Hepatocyte (in vitro differentiated cells): ENCODE measurements at regions not wholly inside any gene's neighbourhood (a gene's known extent, or its start where the extent isn't known, plus 50 kb on each side); places are given as distances from the start of the nearest gene placed in this dataset.
"Not testable (repeated sequence)": the region's sequence is repeated elsewhere in the genome, so short reads cannot be mapped to it uniquely, and the experiment has no call there.

Source experiments
- DNase-seq: peaks from one replicate; pipeline ENCODE4 v3.0.0-alpha.2; 2016; ENCODE audit warnings: low spot score
- H2AFZ ChIP-seq: fragments of 200-600 bp; sonication (generic); 2 replicates; pipeline ENCODE4 v1.6.0; 2016; ENCODE audit warnings: antibody characterized with exemption, mild to moderate bottlenecking
- H3K27ac ChIP-seq: fragments of 200-600 bp; sonication (generic); 2 replicates; pipeline ENCODE4 v1.5.1; 2016; ENCODE audit warnings: mild to moderate bottlenecking
- H3K27me3 ChIP-seq: fragments of 200-600 bp; sonication (generic); 2 replicates; pipeline ENCODE4 v1.6.1; 2016
- H3K36me3 ChIP-seq: fragments of 200-600 bp; sonication (generic); replicated peaks from 2 replicates; pipeline ENCODE4 v1.5.1; 2016; ENCODE audit warnings: low read depth; ENCODE audit not compliant: insufficient read depth
- H3K4me1 ChIP-seq: fragments of 200-600 bp; sonication (generic); 2 replicates; pipeline ENCODE4 v1.5.1; 2016; ENCODE audit warnings: mild to moderate bottlenecking, moderate library complexity; ENCODE audit not compliant: insufficient read depth
- H3K4me2 ChIP-seq: fragments of 200-600 bp; sonication (generic); 2 replicates; pipeline ENCODE4 v1.6.0; 2016
- H3K4me3 ChIP-seq: fragments of 200-600 bp; sonication (generic); 2 replicates; pipeline ENCODE4 v1.5.1; 2016; ENCODE audit warnings: mild to moderate bottlenecking
- H3K79me2 ChIP-seq: fragments of 200-600 bp; sonication (generic); 2 replicates; pipeline ENCODE4 v1.6.0; 2017; ENCODE audit warnings: mild to moderate bottlenecking
- H3K9me2 ChIP-seq: fragments of 200-600 bp; sonication (generic); replicated peaks from 2 replicates; pipeline ENCODE4 v1.6.0; 2017; ENCODE audit warnings: mild to moderate bottlenecking; ENCODE audit not compliant: insufficient read depth
- H3K9me3 ChIP-seq: fragments of 200-600 bp; sonication (generic); 2 replicates; pipeline ENCODE4 v1.5.1; 2016; ENCODE audit warnings: low read depth, mild to moderate bottlenecking
- H4K20me1 ChIP-seq: fragments of 200-600 bp; sonication (generic); 2 replicates; pipeline ENCODE4 v1.6.0; 2016; ENCODE audit warnings: mild to moderate bottlenecking; ENCODE audit not compliant: insufficient read depth, poor library complexity, severe bottlenecking
- CTCF ChIP-seq: fragments of 200-600 bp; sonication (generic); IDR thresholded peaks from 2 replicates; pipeline ENCODE4 v1.5.1; 2016; ENCODE audit warnings: antibody characterized with exemption, mild to moderate bottlenecking; ENCODE audit not compliant: poor library complexity
- EZH2 ChIP-seq: fragments of 200-600 bp; sonication (generic); IDR thresholded peaks from 2 replicates; pipeline ENCODE4 v1.6.1; 2016; ENCODE audit warnings: antibody characterized with exemption, mild to moderate bottlenecking, borderline replicate concordance
- EZH2phosphoT487 ChIP-seq: fragments of 200-600 bp; sonication (generic); IDR thresholded peaks from one replicate; pipeline ENCODE4 v1.6.1; 2018; ENCODE audit warnings: antibody characterized with exemption, mild to moderate bottlenecking, low read depth, moderate library complexity; ENCODE audit not compliant: unreplicated experiment, severe bottlenecking
- WGBS: methylation state at CpG from one replicate; pipeline ENCODE4 v1.1.6; 2016; ENCODE audit warnings: low lambda C conversion rate; ENCODE audit errors: missing lambda C conversion rate; 5-methylcytosine and 5-hydroxymethylcytosine counted together

DNA sequence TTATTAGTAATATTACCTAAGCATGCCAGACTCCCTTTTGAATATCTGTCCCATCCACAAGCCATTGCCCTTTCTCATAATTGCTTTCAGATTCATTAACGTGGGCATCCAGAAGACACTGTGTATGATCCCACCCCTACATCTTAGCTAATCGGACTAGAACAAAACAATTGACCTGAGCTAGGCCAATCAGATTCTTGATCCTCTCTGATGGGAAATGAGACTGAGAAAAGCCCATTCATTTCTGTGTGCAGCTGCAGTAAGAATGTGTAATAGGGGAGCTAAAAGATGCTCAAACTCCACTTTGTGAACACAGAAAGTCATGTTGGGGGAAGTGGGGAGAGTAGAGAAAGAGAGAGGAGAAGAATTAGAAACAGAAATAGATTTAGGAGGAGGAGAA is 281.7 kb upstream of the G2E3 start:
- 70% methylated on average over 2 of the region's 2 CpGs for WGBS
- Histone ChIP-seq H3K27me3 (peaks cover 6% of the 10 kb centered on the region), H2AFZ (no peak overlapping the region), H3K36me3 (no peaks in the 10 kb centered on the region), H3K79me2 (no peaks in the 10 kb centered on the region), H3K9me3 (no peaks in the 10 kb centered on the region), H3K9me2 (no peaks in the 10 kb centered on the region), H3K27ac (no peak overlapping the region), H4K20me1 (no peaks in the 10 kb centered on the region), H3K4me1 (no peaks in the 10 kb centered on the region), H3K4me2 (no peak overlapping the region), H3K4me3 (no peak overlapping the region)
- TF ChIP-seq EZH2phosphoT487 (no peak), EZH2 (no peak), CTCF (no peak)
- DNase-seq = no peak

- H3K9me3 ChIP-seq, H3K36me3 ChIP-seq, DNase-seq, H3K4me3 ChIP-seq, H3K79me2 ChIP-seq, H3K4me1 ChIP-seq, H3K9me2 ChIP-seq, H2AFZ ChIP-seq, H3K27me3 ChIP-seq, H3K27ac ChIP-seq, H3K4me2 ChIP-seq, H4K20me1 ChIP-seq: not testable (repeated sequence)
- WGBS = 85% methylated on average over 2 of the region's 2 CpGs
Measured at GRCh38 chr14:30278856-30279255, 280.1 kb upstream of the G2E3 start.

- Histone ChIP-seq H3K4me1 (no peaks in the 10 kb centered on the region), H3K9me2 (no peaks in the 10 kb centered on the region), H3K9me3 (no peaks in the 10 kb centered on the region), H3K27ac (no peak overlapping the region), H3K36me3 (no peaks in the 10 kb centered on the region), H2AFZ (no peak overlapping the region), H3K4me2 (no peak overlapping the region), H3K79me2 (no peaks in the 10 kb centered on the region), H3K27me3 (no peaks in the 10 kb centered on the region), H4K20me1 (no peaks in the 10 kb centered on the region), H3K4me3 (no peak overlapping the region)
- DNase-seq = peak; percentile 48
- TF ChIP-seq CTCF (peak; percentile 50), EZH2phosphoT487 (no peak)
- 36% methylated on average over 2 of the region's 2 CpGs for WGBS
Measured at GRCh38 chr14:30283822-30284446, 275.0 kb upstream of the G2E3 start.

- TF ChIP-seq EZH2 (no peak), CTCF (no peak), EZH2phosphoT487 (no peak)
- Histone ChIP-seq H3K27me3 (no peaks in the 10 kb centered on the region), H3K4me1 (no peaks in the 10 kb centered on the region), H3K79me2 (no peaks in the 10 kb centered on the region), H3K4me3 (no peak overlapping the region), H2AFZ (no peak overlapping the region), H3K9me2 (no peaks in the 10 kb centered on the region), H3K4me2 (no peak overlapping the region), H3K9me3 (no peaks in the 10 kb centered on the region), H4K20me1 (no peaks in the 10 kb centered on the region), H3K36me3 (no peaks in the 10 kb centered on the region), H3K27ac (no peak overlapping the region)
- DNase-seq = no peak
- WGBS = 77% methylated on average over 4 of the region's 4 CpGs
Measured at GRCh38 chr14:30284808-30285207, 274.1 kb upstream of the G2E3 start.
